Stimulated activated CD8-positive, alpha-beta memory T cell treated with anti-CD3 and anti-CD28 coated beads, Interleukin-15, amount 100 ng/mL, for 4 hours (primary cell): ENCODE measurements at regions not wholly inside any gene's neighbourhood (a gene's known extent, or its start where the extent isn't known, plus 50 kb on each side); places are given as distances from the start of the nearest gene placed in this dataset.

Experiments used
- DNase-seq, 2 donors: peaks; one replicate each; pipeline ENCODE4 v3.0.0-alpha.2; 2020; ENCODE audit warnings: low read depth in 2 of 2

GRCh38 chr20:63100926-63101699, 94.3 kb upstream of the BHLHE23 start:
- no peak for DNase-seq

- no peak for DNase-seq
Measured at GRCh38 chr20:63100174-63100925, 93.6 kb upstream of the BHLHE23 start.

GRCh38 chr20:63099456-63100173, 92.9 kb upstream of the BHLHE23 start:
- DNase-seq = no peak

GRCh38 chr20:63098195-63098810, 91.5 kb upstream of the BHLHE23 start:
- DNase-seq = no peak

GRCh38 chr20:63097336-63097831, 90.6 kb upstream of the BHLHE23 start:
- no peak for DNase-seq

GRCh38 chr20:63096681-63097335, 90.0 kb upstream of the BHLHE23 start:
- no peak for DNase-seq

GRCh38 chr20:63095718-63096654, 89.2 kb upstream of the BHLHE23 start:
- no peak for DNase-seq

- DNase-seq = no peak
Measured at GRCh38 chr20:63094767-63095499, 88.2 kb upstream of the BHLHE23 start.

- DNase-seq = no peak
Measured at GRCh38 chr20:63093966-63094766, 87.4 kb upstream of the BHLHE23 start.

GRCh38 chr20:63092660-63093215, 86.0 kb upstream of the BHLHE23 start:
- DNase-seq = no peak

GRCh38 chr20:63091901-63092659, 85.3 kb upstream of the BHLHE23 start:
- no peak for DNase-seq

GRCh38 chr20:63090682-63091571, 84.2 kb upstream of the BHLHE23 start:
- no peak for DNase-seq

- DNase-seq = no peak
Measured at GRCh38 chr20:63090052-63090451, 83.3 kb upstream of the BHLHE23 start.

GRCh38 chr20:63089051-63089907, 82.5 kb upstream of the BHLHE23 start:
- DNase-seq = no peak

GRCh38 chr20:63087872-63088680, 81.3 kb upstream of the BHLHE23 start:
- DNase-seq = no peak
